ENCODE measurements at regions not wholly inside any gene's neighbourhood (a gene's known extent, or its start where the extent isn't known, plus 50 kb on each side); places are given as distances from the start of the nearest gene placed in this dataset.

- Histone ChIP-seq H3K9me3 (replicated peaks) (peaks cover 9% of the 10 kb centered on the region), H3K36me3 (no peaks in the 10 kb centered on the region), H3K27ac (replicated peaks) (no peak overlapping the region), H3K4me1 (no peaks in the 10 kb centered on the region), H3K4me3 (no peak overlapping the region), H3K27me3 (ENCODE audit: low read depth) (no peaks in the 10 kb centered on the region)
- no peak for DNase-seq
- TF ChIP-seq CTCF (IDR thresholded peaks at IDR 0.05; ENCODE audit: borderline replicate concordance) = no peak
- intact Hi-C loops (cut with micrococcal nuclease) = no loop called here
Observed at GRCh38 chr12:93273834-93274564, 103.7 kb upstream of the NUDT4 start.

- Histone ChIP-seq H3K36me3 (no peaks in the 10 kb centered on the region), H3K4me1 (peaks cover 4% of the 10 kb centered on the region), H3K9me3 (replicated peaks) (peaks cover 7% of the 10 kb centered on the region), H3K27me3 (ENCODE audit: low read depth) (no peaks in the 10 kb centered on the region), H3K27ac (replicated peaks) (no peak overlapping the region), H3K4me3 (no peak overlapping the region)
- no peak for TF ChIP-seq CTCF (IDR thresholded peaks at IDR 0.05; ENCODE audit: borderline replicate concordance)
- DNase-seq = no peak
- intact Hi-C loops (cut with micrococcal nuclease) = no loop called here
Observed at GRCh38 chr12:93274937-93275336, 102.8 kb upstream of the NUDT4 start.

GRCh38 chr12:93275589-93275988 is 102.1 kb upstream of the NUDT4 start:
- H3K9me3 ChIP-seq (replicated peaks) = peaks cover under 1% of the 10 kb centered on the region
- TF ChIP-seq CTCF (IDR thresholded peaks at IDR 0.05; ENCODE audit: borderline replicate concordance) = no peak
- H3K27me3 ChIP-seq (ENCODE audit: low read depth) = no peaks in the 10 kb centered on the region
- no peak for DNase-seq
- H3K4me1 ChIP-seq = peaks cover 7% of the 10 kb centered on the region
- H3K27ac ChIP-seq (replicated peaks) = no peak overlapping the region
- H3K4me3 ChIP-seq = no peak overlapping the region
- intact Hi-C loops (cut with micrococcal nuclease) = no loop called here
- H3K36me3 ChIP-seq = no peaks in the 10 kb centered on the region

GRCh38 chr12:93279565-93280412 is 97.9 kb upstream of the NUDT4 start:
- TF ChIP-seq CTCF (IDR thresholded peaks at IDR 0.05; ENCODE audit: borderline replicate concordance) = no peak
- no peaks in the 10 kb centered on the region for H3K27me3 ChIP-seq (ENCODE audit: low read depth)
- H3K27ac ChIP-seq (replicated peaks) = no peak overlapping the region
- no peaks in the 10 kb centered on the region for H3K36me3 ChIP-seq
- no peak for DNase-seq
- no peaks in the 10 kb centered on the region for H3K9me3 ChIP-seq (replicated peaks)
- H3K4me1 ChIP-seq = peaks cover 7% of the 10 kb centered on the region
- H3K4me3 ChIP-seq = no peak overlapping the region
- intact Hi-C loops (cut with micrococcal nuclease) = no loop called here

GRCh38 chr12:93287149-93287548 is 90.6 kb upstream of the NUDT4 start:
- Histone ChIP-seq H3K27ac (replicated peaks) (no peak overlapping the region), H3K4me1 (no peaks in the 10 kb centered on the region), H3K4me3 (no peak overlapping the region), H3K9me3 (replicated peaks) (no peaks in the 10 kb centered on the region), H3K36me3 (no peaks in the 10 kb centered on the region), H3K27me3 (ENCODE audit: low read depth) (no peaks in the 10 kb centered on the region)
- no peak for TF ChIP-seq CTCF (IDR thresholded peaks at IDR 0.05; ENCODE audit: borderline replicate concordance)
- intact Hi-C loops (cut with micrococcal nuclease) = no loop called here
- no peak for DNase-seq
